Dendritic cell treated with granulocyte-macrophage colony-stimulating factor and Interleukin-4, amounts not matched to agents 40 ng/mL and 50 ng/mL, for 4 days (primary cell): ENCODE measurements at regions not wholly inside any gene's neighbourhood (a gene's known extent, or its start where the extent isn't known, plus 50 kb on each side); places are given as distances from the start of the nearest gene placed in this dataset.

ENCODE experiments used
- H3K27ac Mint-ChIP-seq: one replicate; pipeline ENCODE4 v1.8.0; 2022; ENCODE audit warnings: mild to moderate bottlenecking, mixed read lengths
- H3K27me3 Mint-ChIP-seq: one replicate; pipeline ENCODE4 v1.8.0; 2022; ENCODE audit warnings: mild to moderate bottlenecking, mixed read lengths
- H3K36me3 Mint-ChIP-seq: one replicate; pipeline ENCODE4 v1.8.0; 2022; ENCODE audit warnings: low read depth, mixed read lengths
- H3K4me1 Mint-ChIP-seq: one replicate; pipeline ENCODE4 v1.8.0; 2022; ENCODE audit warnings: low read depth, mixed read lengths
- H3K4me3 Mint-ChIP-seq: one replicate; pipeline ENCODE4 v1.8.0; 2022; ENCODE audit warnings: mild to moderate bottlenecking, moderate library complexity, mixed read lengths
- H3K9me3 Mint-ChIP-seq: one replicate; pipeline ENCODE4 v1.8.0; 2022; ENCODE audit warnings: mixed read lengths
- intact Hi-C: fragments of 100-400 bp; cut with micrococcal nuclease; formaldehyde crosslinking; loops from one replicate; pipeline ENCODE4 v1.15.0; 2022

DNA sequence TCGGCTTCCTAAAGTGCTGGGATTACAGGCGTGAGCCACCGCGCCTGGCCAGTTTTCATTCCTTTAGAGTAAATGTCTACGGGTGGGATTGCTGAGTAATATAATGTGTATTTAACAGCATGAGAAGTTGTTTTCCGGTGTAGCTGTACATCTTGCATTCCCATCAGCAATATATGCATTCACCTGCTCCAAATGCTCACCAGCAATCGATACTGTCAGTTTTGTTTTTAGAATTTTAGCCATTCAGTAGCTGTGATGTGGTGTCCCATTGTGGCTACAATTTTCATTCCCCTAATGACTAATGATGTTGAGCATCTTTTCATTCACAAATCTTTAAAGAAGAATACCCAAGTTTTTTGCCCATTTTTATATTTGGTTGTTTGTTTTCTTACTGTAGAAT lies 134.8 kb upstream of the RGMA start:
- intact Hi-C loops, result no loop called here
- Mint-ChIP-seq H3K4me3 (no peak overlapping the region), H3K27me3 (peaks cover 8% of the 10 kb centered on the region), H3K36me3 (no peaks in the 10 kb centered on the region), H3K4me1 (peaks cover 26% of the 10 kb centered on the region), H3K27ac (no peak overlapping the region), H3K9me3 (peaks cover 4% of the 10 kb centered on the region)

DNA sequence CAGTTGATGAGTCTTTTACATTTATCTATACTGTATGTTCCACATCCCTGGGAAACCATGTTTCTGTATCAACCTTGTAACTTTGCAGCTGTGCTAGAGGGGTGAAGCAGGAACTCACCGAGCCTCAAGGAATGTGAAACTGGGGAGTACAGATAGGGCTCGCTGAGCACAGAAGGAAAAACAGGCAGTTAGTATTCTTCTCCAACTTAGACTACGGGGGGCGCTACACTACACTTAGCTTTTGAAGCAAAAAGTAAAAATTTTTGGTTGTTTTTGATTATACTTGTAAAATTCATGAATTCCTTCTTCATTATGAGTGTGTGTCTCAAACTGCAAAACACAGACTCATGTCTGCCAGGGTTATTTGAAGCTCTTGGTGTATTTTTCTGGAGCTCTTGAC lies 132.7 kb upstream of the RGMA start:
- no peak overlapping the region for H3K27ac Mint-ChIP-seq
- H3K27me3 Mint-ChIP-seq, result peaks cover 12% of the 10 kb centered on the region
- intact Hi-C loops, result no loop called here
- peaks cover 23% of the 10 kb centered on the region for H3K4me1 Mint-ChIP-seq
- no peak overlapping the region for H3K4me3 Mint-ChIP-seq
- no peaks in the 10 kb centered on the region for H3K36me3 Mint-ChIP-seq
- no peaks in the 10 kb centered on the region for H3K9me3 Mint-ChIP-seq

DNA sequence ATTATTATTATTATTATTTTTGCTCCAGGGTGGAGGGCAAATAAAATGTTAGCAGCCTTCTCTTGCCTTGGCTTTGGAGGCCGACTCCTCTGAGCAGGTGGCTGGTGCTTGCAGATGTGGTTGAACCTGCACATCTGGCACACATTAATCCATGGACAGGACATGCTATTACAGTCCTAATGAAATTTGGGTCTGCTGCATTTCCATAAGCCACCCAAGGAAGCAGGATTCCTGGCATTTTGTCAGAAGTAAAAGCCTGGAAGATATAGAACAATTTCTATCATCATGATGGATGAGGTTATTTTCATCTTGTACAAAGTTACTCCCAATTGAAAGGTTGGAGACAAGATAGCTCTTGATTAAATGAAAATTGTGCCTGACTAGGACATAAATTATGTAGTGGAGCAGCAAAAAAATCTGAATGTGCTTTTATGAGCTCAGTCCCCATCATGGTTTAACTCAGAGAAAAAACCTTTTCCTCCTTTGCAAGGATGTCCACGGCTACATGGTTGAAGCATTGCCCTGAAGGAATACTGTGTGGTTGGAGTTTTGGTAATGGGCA lies 130.9 kb upstream of the RGMA start:
- no peaks in the 10 kb centered on the region for H3K36me3 Mint-ChIP-seq
- intact Hi-C loops, result no loop called here
- peaks cover 5% of the 10 kb centered on the region for H3K4me1 Mint-ChIP-seq
- no peak overlapping the region for H3K4me3 Mint-ChIP-seq
- no peaks in the 10 kb centered on the region for H3K9me3 Mint-ChIP-seq
- no peak overlapping the region for H3K27ac Mint-ChIP-seq
- H3K27me3 Mint-ChIP-seq, result peaks cover 17% of the 10 kb centered on the region

DNA sequence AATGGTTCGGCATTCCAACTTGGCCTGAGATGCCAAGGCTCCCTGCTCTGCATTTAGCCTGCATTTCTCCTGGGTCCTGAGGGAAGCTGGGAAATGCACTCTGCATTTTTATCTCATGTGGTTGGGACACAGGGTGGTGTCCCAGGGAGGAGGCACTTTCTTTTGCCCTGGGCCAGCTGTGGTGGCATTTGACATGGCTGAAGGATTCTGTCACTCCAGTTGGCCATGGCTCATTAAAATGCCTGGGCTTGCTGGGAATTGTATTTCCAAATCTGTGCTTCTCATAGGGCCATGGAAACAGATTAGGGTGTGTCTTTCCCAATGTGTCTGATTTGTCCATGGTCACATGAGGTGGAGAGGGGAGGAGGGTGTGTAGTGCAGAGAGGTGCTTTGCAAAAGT lies 128.3 kb upstream of the RGMA start:
- Mint-ChIP-seq H3K4me3 (no peak overlapping the region), H3K36me3 (no peaks in the 10 kb centered on the region), H3K27ac (no peak overlapping the region), H3K4me1 (peaks cover 5% of the 10 kb centered on the region), H3K27me3 (peaks cover 18% of the 10 kb centered on the region), H3K9me3 (no peaks in the 10 kb centered on the region)
- intact Hi-C loops, result no loop called here

DNA sequence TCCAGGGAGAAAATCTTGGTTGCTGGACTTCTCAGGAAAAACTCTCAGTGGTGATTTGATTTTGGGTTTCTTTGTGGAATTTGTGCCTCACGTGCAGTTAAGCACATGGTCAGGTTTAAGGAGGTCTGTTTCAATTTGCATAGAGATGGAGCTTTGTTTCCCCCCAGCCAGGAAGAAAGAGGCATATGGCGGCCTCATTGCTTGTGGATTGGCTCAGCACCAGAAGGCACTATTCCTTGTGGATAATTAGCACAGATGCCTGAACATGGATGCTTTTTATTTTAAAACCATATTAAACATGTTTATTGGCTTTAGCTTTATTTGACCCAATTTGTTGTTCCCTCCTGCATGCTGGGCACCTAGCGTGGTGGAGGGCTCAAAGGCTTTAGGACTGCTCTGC lies 125.1 kb upstream of the RGMA start:
- intact Hi-C loops, result no loop called here
- H3K4me1 Mint-ChIP-seq, result no peaks in the 10 kb centered on the region

DNA sequence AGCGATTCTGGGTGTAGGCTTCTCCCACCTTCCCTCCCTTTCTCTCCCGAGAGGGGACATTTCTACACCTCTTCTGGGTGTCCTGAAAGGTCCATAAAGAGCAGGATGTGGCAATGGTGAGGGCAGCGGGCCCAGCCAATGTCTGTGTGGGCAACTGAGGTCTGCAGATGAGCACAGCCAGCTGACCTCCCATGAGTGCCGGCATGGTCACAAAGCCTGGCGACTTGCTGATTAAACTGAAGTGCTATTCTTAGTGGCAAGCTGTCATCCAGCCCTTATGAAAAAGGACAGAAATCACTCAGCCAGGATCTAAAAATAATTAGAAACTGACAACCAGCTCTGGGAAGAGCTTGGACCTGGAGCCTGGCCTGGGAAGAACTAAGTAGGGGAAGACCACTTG lies 124.3 kb upstream of the RGMA start:
- Mint-ChIP-seq H3K27ac (no peak overlapping the region), H3K9me3 (no peaks in the 10 kb centered on the region), H3K4me3 (no peak overlapping the region), H3K4me1 (no peaks in the 10 kb centered on the region), H3K27me3 (peaks cover 16% of the 10 kb centered on the region), H3K36me3 (no peaks in the 10 kb centered on the region)
- intact Hi-C loops, result no loop called here

More for the DNA sequence above, 125.1 kb upstream of the RGMA start:
- H3K27me3 Mint-ChIP-seq, result peaks cover 16% of the 10 kb centered on the region
- no peaks in the 10 kb centered on the region for H3K9me3 Mint-ChIP-seq
- no peak overlapping the region for H3K27ac Mint-ChIP-seq
- H3K4me3 Mint-ChIP-seq, result no peak overlapping the region
- no peaks in the 10 kb centered on the region for H3K36me3 Mint-ChIP-seq

DNA sequence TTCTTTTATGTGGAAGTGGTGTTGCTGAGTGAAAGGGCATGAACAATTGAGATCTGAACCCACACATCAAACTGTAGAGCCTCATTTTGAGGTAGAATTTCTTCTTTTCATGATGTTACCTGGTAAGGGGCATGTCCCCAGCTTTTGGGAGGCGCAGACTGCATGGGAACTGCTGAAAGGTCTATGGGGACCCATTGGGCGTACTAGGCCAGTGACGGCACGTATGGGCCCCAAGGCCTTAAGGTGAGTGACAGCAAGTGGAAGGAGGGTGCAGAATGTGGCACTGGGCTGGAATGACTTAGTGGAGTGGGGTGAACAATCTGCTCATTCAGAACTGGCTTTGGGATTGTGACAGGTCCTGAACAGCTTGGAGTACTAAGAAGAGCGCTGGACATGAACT lies 123.6 kb upstream of the RGMA start:
- Mint-ChIP-seq H3K27me3 (peaks cover 16% of the 10 kb centered on the region), H3K36me3 (no peaks in the 10 kb centered on the region), H3K27ac (no peak overlapping the region), H3K9me3 (no peaks in the 10 kb centered on the region), H3K4me1 (no peaks in the 10 kb centered on the region), H3K4me3 (no peak overlapping the region)
- intact Hi-C loops, result no loop called here

DNA sequence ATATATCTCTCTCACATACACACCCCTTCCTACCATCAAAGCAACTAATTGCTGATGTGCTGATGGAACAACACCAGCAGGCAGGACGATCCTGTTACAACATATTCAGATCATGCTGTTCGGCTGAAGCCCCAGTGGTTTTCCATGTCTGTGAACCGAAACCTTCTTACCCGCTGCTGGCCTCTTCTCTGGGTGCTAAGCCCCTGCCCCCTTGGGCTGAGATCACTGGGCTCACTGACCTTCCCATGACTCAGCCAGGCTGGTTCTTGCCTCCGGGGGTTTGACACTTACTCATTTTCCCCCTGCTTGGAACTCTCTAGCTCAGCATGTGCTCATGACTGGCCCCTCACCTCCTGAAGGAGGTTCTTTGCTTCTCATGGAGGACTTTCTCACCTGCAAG lies 122.0 kb upstream of the RGMA start:
- peaks cover 12% of the 10 kb centered on the region for H3K27me3 Mint-ChIP-seq
- H3K27ac Mint-ChIP-seq, result no peak overlapping the region
- H3K36me3 Mint-ChIP-seq, result no peaks in the 10 kb centered on the region
- intact Hi-C loops, result no loop called here
- H3K9me3 Mint-ChIP-seq, result no peaks in the 10 kb centered on the region
- H3K4me1 Mint-ChIP-seq, result no peaks in the 10 kb centered on the region
- no peak overlapping the region for H3K4me3 Mint-ChIP-seq

DNA sequence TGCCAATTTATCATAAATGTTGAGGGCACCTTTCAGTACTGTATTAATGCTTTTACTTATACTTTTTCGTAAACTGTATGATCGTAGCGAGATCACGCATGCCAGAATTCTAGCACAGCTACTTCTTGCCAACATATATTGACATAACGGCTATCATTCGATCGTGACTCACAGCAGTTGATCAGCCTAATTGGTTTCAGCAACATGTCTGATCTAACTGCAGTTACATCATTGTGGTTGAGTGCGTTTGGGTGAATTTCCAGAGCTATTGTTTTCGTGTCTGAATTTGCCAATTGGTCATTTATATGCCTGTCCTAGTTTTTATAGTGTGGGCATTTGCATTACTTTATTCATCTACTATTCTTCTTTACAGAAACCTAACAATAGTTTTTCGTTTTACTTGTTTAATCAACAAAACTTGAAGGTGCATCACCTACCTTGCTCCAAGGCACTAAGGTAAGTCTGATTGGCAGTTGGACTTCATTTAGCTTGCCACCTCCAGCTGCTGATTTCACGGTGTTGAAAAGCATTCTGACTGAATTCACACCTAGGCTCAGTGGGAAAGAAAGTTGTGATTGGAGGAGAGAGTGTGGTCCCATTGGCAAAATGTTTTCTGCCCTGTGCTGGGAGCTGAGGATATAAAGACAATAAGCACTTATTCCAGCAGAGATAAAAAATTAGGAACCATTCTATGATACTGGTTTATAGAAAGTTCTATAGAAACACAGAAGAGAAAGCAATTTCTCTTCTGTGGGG lies 120.9 kb upstream of the RGMA start:
- Mint-ChIP-seq H3K27me3 (peaks cover 13% of the 10 kb centered on the region), H3K4me1 (no peaks in the 10 kb centered on the region), H3K4me3 (no peak overlapping the region), H3K9me3 (peaks cover under 1% of the 10 kb centered on the region), H3K36me3 (no peaks in the 10 kb centered on the region), H3K27ac (no peak overlapping the region)
- intact Hi-C loops, result no loop called here

DNA sequence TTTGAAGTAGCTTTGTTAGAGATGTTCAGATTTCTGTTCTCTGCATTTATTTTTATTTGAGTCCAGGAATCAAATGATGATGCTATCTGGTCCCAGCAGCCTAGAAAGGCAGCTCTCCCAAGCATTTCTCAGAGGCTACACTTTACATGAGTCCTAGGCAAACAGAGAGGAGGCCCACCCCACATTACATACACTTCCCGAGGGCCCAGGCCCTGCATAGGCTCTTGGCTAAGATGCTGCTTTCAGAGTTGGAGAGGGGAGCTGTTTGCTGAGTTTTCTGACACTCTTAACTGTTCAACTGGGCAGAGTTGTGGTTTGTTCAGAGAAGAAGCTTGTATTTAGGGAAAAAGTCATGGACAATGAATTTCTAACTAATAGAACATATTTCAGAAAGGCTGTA lies 117.9 kb upstream of the RGMA start:
- peaks cover 11% of the 10 kb centered on the region for H3K27me3 Mint-ChIP-seq
- no peaks in the 10 kb centered on the region for H3K4me1 Mint-ChIP-seq
- no peaks in the 10 kb centered on the region for H3K36me3 Mint-ChIP-seq
- H3K27ac Mint-ChIP-seq, result no peak overlapping the region
- no peak overlapping the region for H3K4me3 Mint-ChIP-seq
- peaks cover 10% of the 10 kb centered on the region for H3K9me3 Mint-ChIP-seq
- intact Hi-C loops, result no loop called here

DNA sequence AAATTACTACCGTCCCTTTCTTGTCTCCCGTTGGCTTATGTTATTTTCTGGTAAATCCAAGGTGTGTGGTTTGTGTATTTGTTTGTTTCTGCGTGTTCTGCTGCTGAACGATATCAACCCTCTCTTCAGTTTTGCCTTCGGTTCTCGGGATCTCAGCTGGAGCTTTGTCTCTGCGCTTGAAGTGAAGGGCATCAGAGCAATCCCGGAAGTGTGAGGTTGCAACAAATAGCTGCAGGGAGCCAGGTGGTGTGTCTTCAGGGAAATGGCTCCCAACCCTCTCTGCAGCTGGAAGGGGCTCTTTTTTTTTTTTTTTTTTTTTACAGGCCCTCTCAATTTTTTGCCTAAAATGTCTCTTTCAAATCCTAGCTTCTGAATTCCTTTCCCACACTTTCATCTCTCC lies 116.4 kb upstream of the RGMA start:
- intact Hi-C loops, result no loop called here

DNA sequence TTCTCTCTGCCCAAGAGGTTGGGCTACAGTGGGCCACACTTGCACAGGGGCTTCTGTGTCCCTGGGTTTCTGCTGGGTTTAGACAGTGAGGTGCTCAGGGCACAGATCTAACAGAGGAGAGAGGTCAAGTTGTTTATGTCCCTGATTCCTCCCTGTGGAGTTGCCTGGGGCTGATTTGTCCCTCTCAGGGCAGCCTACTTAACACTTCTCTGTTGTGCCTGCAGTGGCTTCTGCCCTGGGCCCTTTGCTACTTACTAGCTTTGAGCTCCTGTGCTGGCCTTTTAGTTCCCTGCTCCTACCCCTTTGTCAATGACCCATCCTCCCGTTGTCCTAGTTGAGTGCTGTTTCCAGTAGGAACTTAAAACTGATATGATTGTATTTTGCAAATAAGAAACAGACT lies 114.0 kb upstream of the RGMA start:
- H3K9me3 Mint-ChIP-seq, result peaks cover 17% of the 10 kb centered on the region
- H3K27me3 Mint-ChIP-seq, result peaks cover 19% of the 10 kb centered on the region
- H3K4me1 Mint-ChIP-seq, result no peaks in the 10 kb centered on the region
- no peaks in the 10 kb centered on the region for H3K36me3 Mint-ChIP-seq
- H3K27ac Mint-ChIP-seq, result no peak overlapping the region
- no peak overlapping the region for H3K4me3 Mint-ChIP-seq
- intact Hi-C loops, result no loop called here

More for the DNA sequence above, 116.4 kb upstream of the RGMA start:
- peaks cover 14% of the 10 kb centered on the region for H3K27me3 Mint-ChIP-seq
- no peak overlapping the region for H3K27ac Mint-ChIP-seq
- H3K9me3 Mint-ChIP-seq, result peaks cover 10% of the 10 kb centered on the region
- no peaks in the 10 kb centered on the region for H3K36me3 Mint-ChIP-seq
- no peak overlapping the region for H3K4me3 Mint-ChIP-seq
- no peaks in the 10 kb centered on the region for H3K4me1 Mint-ChIP-seq

DNA sequence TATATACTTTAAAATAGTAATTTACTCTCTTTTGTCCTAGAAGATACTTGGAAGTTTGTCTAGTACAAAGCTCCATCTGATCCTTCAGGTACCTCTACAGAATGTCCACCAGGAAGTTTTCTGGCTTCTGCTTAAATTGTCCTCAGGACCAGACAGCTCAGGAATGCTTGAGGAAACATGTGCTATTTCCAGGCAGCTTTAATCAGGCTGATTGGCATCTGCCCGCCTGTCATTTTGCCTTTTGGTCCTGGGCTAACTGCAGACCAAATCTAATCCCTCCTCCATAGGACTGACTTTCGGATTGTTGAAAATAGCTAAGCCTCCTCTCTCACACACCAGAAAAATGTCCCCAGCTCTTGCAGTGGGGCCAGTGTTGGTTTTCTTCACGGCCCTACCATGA lies 113.4 kb upstream of the RGMA start:
- H3K4me1 Mint-ChIP-seq, result no peaks in the 10 kb centered on the region
- intact Hi-C loops, result no loop called here
- no peak overlapping the region for H3K4me3 Mint-ChIP-seq
- H3K36me3 Mint-ChIP-seq, result no peaks in the 10 kb centered on the region
- peaks cover 22% of the 10 kb centered on the region for H3K9me3 Mint-ChIP-seq
- peaks cover 19% of the 10 kb centered on the region for H3K27me3 Mint-ChIP-seq
- H3K27ac Mint-ChIP-seq, result no peak overlapping the region

DNA sequence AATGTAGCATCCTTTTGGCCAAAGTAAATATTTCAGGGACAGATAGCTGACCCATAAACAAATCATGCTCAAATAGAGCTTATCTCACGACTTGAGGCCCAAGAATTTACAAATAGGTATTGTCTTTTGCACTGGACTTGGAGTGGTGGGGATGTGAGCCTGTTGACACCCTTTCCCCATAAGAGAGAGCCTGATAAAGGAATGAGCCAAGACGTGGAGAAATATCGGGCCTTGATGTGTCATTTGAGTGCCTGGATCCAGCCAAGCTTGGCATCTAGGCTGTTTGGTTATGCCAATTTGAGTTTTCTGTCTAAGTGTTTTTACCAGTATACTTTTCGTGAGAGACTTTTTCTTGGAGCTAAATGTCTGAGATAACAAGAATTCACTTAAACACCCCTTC lies 112.9 kb upstream of the RGMA start:
- H3K4me3 Mint-ChIP-seq, result no peak overlapping the region
- no peaks in the 10 kb centered on the region for H3K4me1 Mint-ChIP-seq
- H3K27me3 Mint-ChIP-seq, result peaks cover 19% of the 10 kb centered on the region
- no peak overlapping the region for H3K27ac Mint-ChIP-seq
- intact Hi-C loops, result no loop called here
- peaks cover 22% of the 10 kb centered on the region for H3K9me3 Mint-ChIP-seq
- H3K36me3 Mint-ChIP-seq, result no peaks in the 10 kb centered on the region

DNA sequence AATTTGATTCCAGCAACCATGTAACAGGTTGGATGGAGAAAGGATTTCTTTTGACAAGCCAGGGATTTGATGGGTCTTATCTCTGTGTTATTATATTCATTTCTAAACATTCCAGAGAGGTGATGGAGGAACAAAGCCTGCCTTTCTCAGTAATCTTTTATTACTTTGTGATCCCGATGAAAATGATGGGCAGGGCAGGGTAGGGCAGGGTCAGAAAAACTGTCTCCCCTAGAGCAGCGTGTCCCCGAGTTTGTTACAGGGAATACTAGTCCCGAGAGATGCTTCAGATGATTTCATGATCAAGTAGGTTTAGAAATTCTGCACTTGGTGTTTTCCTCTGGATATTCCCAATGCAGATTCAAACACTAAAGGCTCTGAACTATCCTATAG lies 111.8 kb upstream of the RGMA start:
- no peaks in the 10 kb centered on the region for H3K36me3 Mint-ChIP-seq
- peaks cover 20% of the 10 kb centered on the region for H3K27me3 Mint-ChIP-seq
- intact Hi-C loops, result no loop called here
- peaks cover 4% of the 10 kb centered on the region for H3K4me1 Mint-ChIP-seq
- no peak overlapping the region for H3K4me3 Mint-ChIP-seq
- H3K9me3 Mint-ChIP-seq, result peaks cover 22% of the 10 kb centered on the region
- no peak overlapping the region for H3K27ac Mint-ChIP-seq
